HG03097 (cell line): ENCODE measurements at regions not wholly inside any gene's neighbourhood (a gene's known extent, or its start where the extent isn't known, plus 50 kb on each side); places are given as distances from the start of the nearest gene placed in this dataset.
"Not testable (repeated sequence)": the region's sequence is repeated elsewhere in the genome, so short reads cannot be mapped to it uniquely, and the experiment has no call there.

Experiments
- ATAC-seq: cut with Tn5 transposase; IDR thresholded peaks from one replicate; pipeline ENCODE4 v1.9.1; 2021; ENCODE audit not compliant: unreplicated experiment, low FRiP score

GRCh38 chr1:239125893-239126292 lies 260.5 kb upstream of the CHRM3 start:
- no peak for ATAC-seq

- ATAC-seq, result no peak
Observed at GRCh38 chr1:239125027-239125426, 261.3 kb upstream of the CHRM3 start.

GRCh38 chr1:239123260-239123659 lies 263.1 kb upstream of the CHRM3 start:
- no peak for ATAC-seq

- no peak for ATAC-seq
Observed at GRCh38 chr1:239112101-239112935, 274.1 kb upstream of the CHRM3 start.

- ATAC-seq, result no peak
Observed at GRCh38 chr1:239107676-239108075, 278.7 kb upstream of the CHRM3 start.

GRCh38 chr1:239106689-239107088 lies 279.7 kb upstream of the CHRM3 start:
- ATAC-seq, result not testable (repeated sequence)

GRCh38 chr1:239098400-239099037 lies 287.8 kb upstream of the CHRM3 start:
- ATAC-seq, result no peak

- ATAC-seq, result no peak
Observed at GRCh38 chr1:239091537-239091936, 294.8 kb upstream of the CHRM3 start.

- no peak for ATAC-seq
Observed at GRCh38 chr1:239084459-239085080, 301.8 kb upstream of the CHRM3 start.

- ATAC-seq, result not testable (repeated sequence)
Observed at GRCh38 chr1:239081947-239082346, 304.4 kb upstream of the CHRM3 start.

GRCh38 chr1:239067480-239067879 lies 318.9 kb upstream of the CHRM3 start:
- ATAC-seq, result no peak

- no peak for ATAC-seq
Observed at GRCh38 chr1:239067058-239067457, 319.3 kb upstream of the CHRM3 start.

- no peak for ATAC-seq
Observed at GRCh38 chr1:239061770-239062169, 324.6 kb upstream of the CHRM3 start.

GRCh38 chr1:239058190-239058589 lies 328.2 kb upstream of the CHRM3 start:
- ATAC-seq, result no peak

GRCh38 chr1:239056940-239057339 lies 329.4 kb upstream of the CHRM3 start:
- no peak for ATAC-seq

- no peak for ATAC-seq
Observed at GRCh38 chr1:239053279-239053678, 333.1 kb upstream of the CHRM3 start.

- ATAC-seq, result no peak
Observed at GRCh38 chr1:239049571-239049970, 336.8 kb upstream of the CHRM3 start.

- ATAC-seq, result no peak
Observed at GRCh38 chr1:239044829-239045228, 341.5 kb upstream of the CHRM3 start.

- ATAC-seq, result no peak
Observed at GRCh38 chr1:239040523-239040922, 345.8 kb upstream of the CHRM3 start.

- ATAC-seq, result no peak
Observed at GRCh38 chr1:239031310-239031709, 355.1 kb upstream of the CHRM3 start.

- ATAC-seq, result no peak
Observed at GRCh38 chr1:239025997-239026694, 360.2 kb upstream of the CHRM3 start.
